Muscle of leg (tissue), 3 donors: ENCODE measurements at regions not wholly inside any gene's neighbourhood (a gene's known extent, or its start where the extent isn't known, plus 50 kb on each side); places are given as distances from the start of the nearest gene placed in this dataset.
"Not testable (repeated sequence)": the region's sequence is repeated elsewhere in the genome, so short reads cannot be mapped to it uniquely, and the experiment has no call there.

ENCODE experiments used
- DNase-seq: peaks from one replicate; pipeline ENCODE4 v3.0.0; 2013
- H3K27ac ChIP-seq: one replicate; pipeline ENCODE4 v1.5.1; 2013; ENCODE audit warnings: mild to moderate bottlenecking, low read length, control low read depth
- H3K27me3 ChIP-seq: one replicate; pipeline ENCODE4 v1.6.1; 2013; ENCODE audit warnings: low read length; ENCODE audit not compliant: control insufficient read depth, insufficient read depth
- H3K36me3 ChIP-seq: one replicate; pipeline ENCODE4 v1.6.1; 2013; ENCODE audit warnings: low read length; ENCODE audit not compliant: control insufficient read depth, insufficient read depth
- H3K4me1 ChIP-seq: one replicate; pipeline ENCODE4 v1.6.1; 2013; ENCODE audit warnings: low read length; ENCODE audit not compliant: control insufficient read depth, insufficient read depth
- H3K4me3 ChIP-seq: one replicate; pipeline ENCODE4 v1.5.1; 2013; ENCODE audit warnings: low read length, control low read depth
- H3K9me3 ChIP-seq: replicated peaks from 2 replicates; pipeline ENCODE4 v1.6.1; 2013; ENCODE audit warnings: low read depth, low read length; ENCODE audit not compliant: control insufficient read depth
- WGBS: methylation state at CpG from one replicate; pipeline ENCODE4 v1.1.5; 2013; ENCODE audit warnings: missing lambda C conversion rate; ENCODE audit not compliant: insufficient coverage; 5-methylcytosine and 5-hydroxymethylcytosine counted together

DNA sequence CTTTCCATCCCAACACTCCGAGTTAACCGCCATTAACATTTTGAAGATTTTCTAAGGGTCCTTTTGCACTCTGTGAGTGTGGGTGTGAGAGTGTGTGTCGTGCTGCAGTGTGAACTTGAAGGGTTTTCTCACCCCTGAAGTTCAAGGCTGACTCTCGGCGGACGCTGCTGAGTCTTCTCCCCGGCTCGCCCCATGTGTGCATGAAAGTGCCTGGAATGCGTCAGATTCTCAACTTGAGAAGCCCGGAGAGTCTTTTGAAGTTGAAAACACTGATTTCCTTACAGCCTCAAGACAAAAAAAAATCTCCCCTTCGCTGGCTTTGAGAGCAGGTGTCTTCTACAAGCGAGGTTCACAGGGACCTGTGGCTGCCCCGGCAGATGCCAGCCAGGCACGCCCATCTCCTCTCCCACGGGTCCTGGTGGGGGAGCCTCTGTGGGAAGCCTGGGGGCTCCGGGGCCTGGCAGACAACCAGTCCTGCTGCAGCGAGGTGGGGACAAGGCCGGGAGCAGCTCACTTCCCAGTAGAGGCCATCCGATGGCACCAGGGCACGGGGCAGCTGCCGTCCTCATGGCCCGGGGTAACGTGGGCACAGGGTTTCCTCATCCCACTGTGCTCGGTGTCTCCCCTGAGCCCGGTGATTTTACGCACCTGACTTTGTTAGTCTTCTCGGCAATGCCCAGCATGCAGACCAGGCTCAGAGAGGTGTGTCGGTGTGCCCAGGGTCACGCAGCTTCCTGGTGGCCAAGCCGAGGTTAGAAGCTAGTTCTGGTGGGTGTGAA lies 128.4 kb downstream of the IGLL1 start:
- not testable (repeated sequence) for H3K4me1 ChIP-seq, DNase-seq, H3K36me3 ChIP-seq, H3K27ac ChIP-seq, H3K27me3 ChIP-seq, H3K4me3 ChIP-seq, H3K9me3 ChIP-seq
- WGBS = 66% methylated on average over 17 of the region's 30 CpGs

DNA sequence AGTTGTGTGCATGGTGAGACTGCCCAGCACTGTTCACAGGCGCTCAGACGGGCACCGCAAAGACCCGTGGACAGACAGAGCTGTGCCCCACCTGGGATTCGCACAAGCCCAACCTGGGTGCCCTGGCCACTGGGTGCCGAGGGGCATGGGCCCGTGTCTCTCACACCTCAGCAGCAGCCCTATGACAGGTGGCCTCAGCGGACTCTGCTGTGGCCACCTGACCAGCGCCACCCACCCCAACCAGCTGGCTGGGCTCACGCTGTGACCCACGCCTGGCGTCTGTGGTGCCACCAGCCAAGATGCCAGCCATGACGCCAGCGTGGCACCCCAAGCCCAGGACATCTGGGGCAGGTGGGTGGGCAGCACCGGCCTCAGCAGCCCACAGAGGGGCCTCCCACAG lies 129.3 kb downstream of the IGLL1 start:
- 80% methylated on average over 12 of the region's 15 CpGs for WGBS
- H3K27me3 ChIP-seq = not testable (repeated sequence)

DNA sequence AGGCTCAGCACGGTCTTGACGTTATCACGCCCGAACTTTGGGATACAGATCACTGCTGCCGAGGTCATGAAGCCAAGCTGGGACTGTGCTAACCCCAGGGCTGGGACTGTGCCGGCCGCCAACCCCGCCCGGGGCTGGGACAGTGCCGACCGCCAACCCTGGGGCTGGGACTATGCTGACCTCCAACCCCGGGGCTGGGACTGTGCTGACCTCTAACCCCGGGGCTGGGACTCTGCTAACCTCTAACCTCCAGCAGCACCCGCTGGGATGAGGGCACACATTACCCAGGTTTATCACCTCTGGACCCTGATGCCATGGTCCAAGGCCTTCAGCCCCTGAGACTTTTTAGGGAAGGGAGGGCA lies 129.7 kb downstream of the IGLL1 start:
- no peak for DNase-seq
- no peaks in the 10 kb centered on the region for H3K36me3 ChIP-seq
- 91% methylated on average over 11 of the region's 14 CpGs for WGBS
- H3K4me3 ChIP-seq = no peak overlapping the region
- H3K27me3 ChIP-seq = no peaks in the 10 kb centered on the region
- H3K27ac ChIP-seq = no peak overlapping the region
- H3K4me1 ChIP-seq = no peaks in the 10 kb centered on the region
- peaks cover 4% of the 10 kb centered on the region for H3K9me3 ChIP-seq

More for the DNA sequence above, 129.3 kb downstream of the IGLL1 start:
- DNase-seq, H3K27ac ChIP-seq, H3K4me3 ChIP-seq, H3K4me1 ChIP-seq, H3K36me3 ChIP-seq, H3K9me3 ChIP-seq: not testable (repeated sequence)

DNA sequence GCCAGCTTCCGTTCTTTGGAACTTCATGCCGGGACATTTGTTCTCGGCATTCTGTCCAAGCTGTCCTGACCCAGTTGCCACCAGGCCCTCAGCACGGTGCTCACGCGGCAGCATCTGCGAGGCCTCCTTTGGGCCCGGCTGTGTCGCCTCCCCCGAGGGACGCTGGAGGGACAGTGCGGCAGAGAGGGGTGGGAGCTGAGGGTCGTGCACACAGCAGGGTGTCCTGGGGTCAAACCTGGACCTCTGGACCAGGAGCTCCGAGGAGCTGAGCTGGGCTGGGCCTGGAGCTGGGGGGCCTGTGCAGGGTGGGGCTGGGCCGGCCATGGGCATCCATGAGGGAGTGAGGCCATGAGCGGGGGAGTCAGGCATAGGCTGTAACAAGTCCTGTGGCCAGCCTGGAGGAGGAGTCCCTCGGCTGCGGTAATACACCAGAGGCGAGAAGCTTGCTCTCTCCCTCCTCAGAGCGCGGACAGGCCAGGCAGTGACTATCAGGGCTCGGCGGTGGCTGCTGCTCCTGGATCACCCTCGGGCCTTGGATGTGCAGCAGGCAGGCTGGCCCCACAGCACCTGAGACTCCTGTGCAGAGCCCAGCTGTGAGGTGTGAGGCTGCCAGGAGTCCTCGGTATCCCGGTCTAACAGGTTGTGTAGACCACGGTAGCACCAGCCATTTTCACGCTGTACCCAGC lies 130.2 kb downstream of the IGLL1 start:
- 85% methylated on average over 26 of the region's 28 CpGs for WGBS
- not testable (repeated sequence) for H3K4me3 ChIP-seq, H3K36me3 ChIP-seq, DNase-seq, H3K27ac ChIP-seq, H3K27me3 ChIP-seq, H3K4me1 ChIP-seq, H3K9me3 ChIP-seq

DNA sequence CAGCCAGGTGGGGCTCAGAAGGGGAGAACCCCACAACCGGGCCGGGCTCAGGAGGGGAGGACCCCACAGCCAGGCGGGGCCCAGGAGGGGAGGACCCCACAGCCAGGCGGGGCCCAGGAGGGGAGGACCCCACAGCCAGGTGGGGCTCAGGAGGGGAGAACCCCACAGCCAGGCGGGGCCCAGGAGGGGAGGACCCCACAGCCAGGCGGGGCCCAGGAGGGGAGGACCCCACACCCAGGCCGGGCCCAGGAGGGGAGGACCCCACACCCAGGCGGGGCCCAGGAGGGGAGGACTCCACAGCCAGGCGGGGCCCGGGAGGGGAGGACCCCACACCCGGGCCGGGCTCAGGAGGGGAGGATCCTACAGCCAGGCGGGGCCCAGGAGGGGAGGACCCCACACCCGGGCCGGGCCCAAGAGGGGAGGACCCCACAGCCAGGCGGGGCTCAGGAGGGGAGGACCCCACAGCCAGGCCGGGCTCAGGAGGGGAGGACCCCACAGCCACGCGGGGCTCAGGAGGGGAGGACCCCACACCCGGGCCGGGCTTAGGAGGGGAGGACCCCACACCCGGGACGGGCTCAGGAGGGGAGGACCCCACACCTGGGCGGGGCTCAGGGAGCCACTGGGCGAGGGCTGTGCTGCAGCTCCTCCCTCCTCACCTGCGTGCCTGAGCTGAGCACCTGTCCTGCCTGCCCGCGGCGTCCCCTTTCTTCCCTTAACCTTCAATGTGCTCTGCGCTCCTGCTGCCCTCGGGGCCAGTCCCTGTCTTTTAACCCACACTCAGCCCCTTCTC lies 131.4 kb downstream of the IGLL1 start:
- not testable (repeated sequence) for H3K27me3 ChIP-seq, DNase-seq, H3K36me3 ChIP-seq, H3K4me3 ChIP-seq, H3K9me3 ChIP-seq, H3K27ac ChIP-seq, H3K4me1 ChIP-seq
- WGBS = 76% methylated on average over 20 of the region's 31 CpGs

DNA sequence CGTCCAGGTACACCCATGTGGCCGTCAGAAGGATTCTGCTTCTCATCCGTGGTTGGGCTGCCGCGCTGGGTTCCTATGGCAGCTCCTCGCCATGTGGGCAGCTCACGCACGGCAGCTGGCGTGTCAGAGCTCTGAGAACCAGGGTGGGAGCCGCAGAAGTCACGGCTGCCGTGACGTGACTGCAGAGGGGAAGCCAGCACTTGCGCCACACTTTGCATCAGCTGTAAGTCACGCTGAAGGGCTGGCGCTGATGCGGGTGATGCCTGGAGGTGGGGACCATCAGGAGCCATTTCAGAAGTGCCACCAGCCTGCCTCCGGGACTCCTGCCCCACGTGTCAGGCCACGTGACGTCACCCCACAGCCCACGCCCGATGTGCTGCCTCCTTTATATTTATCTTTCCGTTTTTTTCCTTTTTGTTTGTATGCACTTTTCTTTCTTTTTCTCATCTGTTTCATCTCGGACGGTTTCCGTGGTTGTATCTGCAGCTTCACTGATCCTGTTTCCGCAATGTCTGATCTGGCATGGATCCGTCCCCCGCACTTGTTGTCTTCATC lies 133.2 kb downstream of the IGLL1 start:
- H3K4me3 ChIP-seq = no peak overlapping the region
- no peak for DNase-seq
- H3K27ac ChIP-seq = no peak overlapping the region
- no peaks in the 10 kb centered on the region for H3K36me3 ChIP-seq
- H3K9me3 ChIP-seq = peaks cover 4% of the 10 kb centered on the region
- no peaks in the 10 kb centered on the region for H3K27me3 ChIP-seq
- 91% methylated on average over 30 of the region's 30 CpGs for WGBS
- no peaks in the 10 kb centered on the region for H3K4me1 ChIP-seq

DNA sequence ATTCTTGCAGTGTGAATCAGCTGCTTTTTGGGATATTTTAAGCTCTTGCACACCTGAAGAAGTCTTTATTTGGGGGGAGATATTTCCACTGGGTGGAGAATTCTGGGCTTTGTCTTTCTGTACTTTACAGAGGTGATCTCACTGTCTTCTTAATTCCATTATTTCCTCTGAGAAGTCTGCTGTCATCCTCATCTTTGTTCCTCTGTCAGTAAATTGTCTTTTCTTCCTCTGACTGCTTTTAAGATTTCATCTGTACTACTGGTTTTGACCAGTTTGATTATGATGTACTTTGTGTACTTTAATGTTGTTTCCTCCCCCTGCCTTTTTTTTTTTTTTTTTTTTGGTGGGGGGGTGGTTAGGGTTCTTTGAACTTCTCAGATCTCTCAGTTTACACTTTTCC lies 133.9 kb downstream of the IGLL1 start:
- H3K4me1 ChIP-seq, H3K9me3 ChIP-seq, H3K4me3 ChIP-seq, H3K36me3 ChIP-seq, H3K27ac ChIP-seq, H3K27me3 ChIP-seq, DNase-seq: not testable (repeated sequence)

DNA sequence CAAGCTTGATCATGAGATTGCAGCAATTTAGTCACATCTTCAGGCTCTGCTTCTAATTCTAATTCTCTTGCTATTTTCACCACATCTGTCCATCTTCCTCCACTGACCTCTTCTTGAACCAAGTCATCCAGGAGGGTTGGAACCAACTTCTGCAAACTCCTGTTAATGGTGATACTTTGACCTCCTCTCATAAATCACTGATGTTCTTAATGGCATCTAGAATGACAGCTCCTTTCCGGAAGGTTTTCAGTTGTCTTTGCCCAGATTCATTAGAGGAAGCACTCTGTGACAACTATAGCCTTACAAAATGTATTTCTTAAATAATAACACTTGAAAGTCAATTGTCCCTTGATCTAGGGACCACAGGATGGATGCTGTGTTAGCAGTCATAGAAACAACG lies 136.2 kb downstream of the IGLL1 start:
- not testable (repeated sequence) for DNase-seq, H3K27me3 ChIP-seq, H3K4me1 ChIP-seq, H3K27ac ChIP-seq, H3K36me3 ChIP-seq, H3K4me3 ChIP-seq, H3K9me3 ChIP-seq
- no CpG with 5 or more reads among the region's 2 CpGs for WGBS

DNA sequence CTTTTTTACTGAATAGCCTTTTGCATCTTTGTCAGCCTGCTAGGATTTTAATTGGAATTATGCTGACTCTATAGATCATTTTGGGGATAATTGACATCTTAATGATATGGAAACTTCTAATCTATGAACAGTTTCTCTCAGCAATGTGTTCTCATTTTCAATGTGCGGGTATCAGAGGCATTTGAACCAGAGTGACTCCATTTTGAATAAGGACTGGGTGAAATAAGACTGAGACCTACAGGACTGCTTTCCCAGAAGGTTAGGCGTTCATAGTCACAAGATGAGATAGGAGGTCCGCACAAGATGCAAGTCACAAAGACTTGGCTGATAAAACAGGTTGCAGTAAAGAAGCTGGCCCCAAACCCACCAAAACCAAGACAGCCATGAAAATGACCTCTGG lies 140.5 kb downstream of the IGLL1 start:
- not testable (repeated sequence) for DNase-seq, H3K9me3 ChIP-seq, H3K4me1 ChIP-seq, H3K36me3 ChIP-seq, H3K4me3 ChIP-seq, H3K27ac ChIP-seq, H3K27me3 ChIP-seq
- 100% methylated on average over 1 of the region's 3 CpGs for WGBS

DNA sequence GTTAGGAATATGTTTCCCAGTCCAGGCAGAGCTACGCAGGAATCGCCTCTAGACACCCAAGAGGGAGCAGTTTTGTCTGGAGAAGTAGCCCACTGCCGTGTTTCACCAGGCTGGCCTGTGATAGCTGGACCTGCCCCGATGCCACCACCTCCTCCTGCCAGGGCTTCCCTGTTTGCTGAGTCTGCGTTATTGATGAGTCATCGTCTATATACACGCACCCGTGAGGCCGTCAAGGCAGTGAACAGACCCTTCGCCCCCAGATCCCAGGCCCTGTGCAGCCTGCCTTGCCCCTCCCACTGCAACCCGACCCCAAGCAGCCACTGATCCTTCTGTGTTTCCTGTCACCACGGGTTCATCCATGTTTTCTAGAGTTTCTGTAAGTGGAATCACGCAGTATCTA lies 141.9 kb downstream of the IGLL1 start:
- 54% methylated on average over 11 of the region's 13 CpGs for WGBS
- peaks cover 3% of the 10 kb centered on the region for H3K27me3 ChIP-seq
- no peak overlapping the region for H3K27ac ChIP-seq
- no peak for DNase-seq
- no peaks in the 10 kb centered on the region for H3K4me1 ChIP-seq
- no peaks in the 10 kb centered on the region for H3K36me3 ChIP-seq
- no peaks in the 10 kb centered on the region for H3K9me3 ChIP-seq
- H3K4me3 ChIP-seq = no peak overlapping the region
